ENCODE measurements at regions not wholly inside any gene's neighbourhood (a gene's known extent, or its start where the extent isn't known, plus 50 kb on each side); places are given as distances from the start of the nearest gene placed in this dataset.

GRCh38 chr10:130720235-130720634 lies 584.0 kb downstream of the GLRX3 start:
- DNase-seq (ENCODE audit: low read depth) = no peak

GRCh38 chr10:130721971-130722370 lies 585.8 kb downstream of the GLRX3 start:
- DNase-seq (ENCODE audit: low read depth) = no peak

- DNase-seq (ENCODE audit: low read depth) = no peak
These were observed 587.5 kb downstream of the GLRX3 start for GRCh38 chr10:130723704-130724103.

GRCh38 chr10:130725474-130725970 lies 586.0 kb downstream of the TCERG1L start:
- no peak for DNase-seq (ENCODE audit: low read depth)

- no peak for DNase-seq (ENCODE audit: low read depth)
These were observed 584.4 kb downstream of the TCERG1L start for GRCh38 chr10:130726996-130727725.

- DNase-seq (ENCODE audit: low read depth) = no peak
These were observed 583.6 kb downstream of the TCERG1L start for GRCh38 chr10:130727766-130728490.

DNA sequence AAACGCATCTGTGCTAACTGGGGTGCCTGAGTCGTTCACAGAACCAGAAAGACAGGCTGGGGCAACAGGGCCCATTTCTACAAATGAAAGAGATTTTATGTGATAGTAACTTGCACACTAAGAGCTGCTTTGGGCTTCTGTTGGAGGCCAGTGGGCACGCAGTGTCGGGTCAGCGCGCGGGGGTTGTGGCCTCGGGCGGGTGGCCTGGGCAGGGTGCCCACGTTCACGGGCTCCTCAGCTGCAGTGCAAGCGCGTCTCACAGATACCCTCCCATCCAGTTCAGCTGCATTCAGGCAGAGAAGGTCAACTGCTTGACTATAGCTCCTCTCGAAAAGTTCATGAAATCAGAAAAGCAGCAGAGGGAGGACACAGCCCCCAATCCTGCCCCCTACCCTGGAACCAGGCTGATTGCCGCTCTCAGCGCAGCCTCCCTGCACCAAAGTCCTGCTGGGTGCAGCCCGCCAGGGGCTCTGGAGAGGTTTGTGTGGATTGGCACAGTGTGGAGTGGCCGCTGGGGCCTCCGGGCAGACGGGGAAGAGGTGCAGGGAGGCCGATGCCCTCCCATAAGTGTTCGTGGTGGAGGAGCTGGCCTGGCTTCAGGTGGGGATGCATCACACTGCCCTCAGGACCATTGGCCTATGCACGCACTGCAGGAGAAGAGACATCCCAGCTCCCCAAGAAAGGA lies 582.8 kb downstream of the TCERG1L start:
- no peak for DNase-seq (ENCODE audit: low read depth)

DNA sequence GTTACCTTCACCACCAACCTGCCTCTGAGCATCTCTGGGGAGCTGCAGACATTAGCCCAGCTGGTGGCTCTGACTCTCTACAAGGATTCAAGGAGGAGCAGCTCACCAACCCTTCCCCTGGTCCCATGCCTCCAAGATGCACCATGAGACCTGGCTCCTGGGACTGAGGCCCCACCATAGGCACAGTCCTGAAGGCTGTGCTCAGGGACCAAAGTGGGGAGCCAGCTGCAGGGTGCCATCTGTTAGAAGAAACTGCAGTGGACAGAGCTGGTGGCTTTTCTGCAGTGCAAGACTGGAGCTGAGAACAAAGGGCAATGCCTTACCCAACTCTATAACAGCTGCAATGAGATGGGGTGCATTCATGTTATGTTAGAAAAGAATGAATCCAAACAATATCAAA lies 581.6 kb downstream of the TCERG1L start:
- no peak for DNase-seq (ENCODE audit: low read depth)

DNA sequence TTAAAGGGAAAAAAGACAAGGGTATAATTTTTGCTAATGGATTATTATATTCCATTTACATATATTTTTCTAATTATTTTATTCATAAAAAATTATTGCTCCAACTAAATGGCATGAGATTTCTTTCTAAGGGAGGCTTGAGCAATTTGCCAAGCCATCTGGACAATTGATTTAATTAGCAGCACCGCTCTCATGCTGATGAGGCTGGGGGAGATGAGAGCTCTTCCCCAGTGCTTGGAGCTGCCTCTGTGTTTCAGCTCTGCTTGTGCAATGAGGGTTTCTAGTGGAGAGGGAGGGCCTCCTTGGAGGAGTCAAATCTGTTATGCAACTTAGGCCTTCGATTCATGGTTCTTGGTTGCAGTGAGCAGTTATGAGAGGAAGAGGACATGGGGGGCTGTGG lies 574.3 kb downstream of the TCERG1L start:
- no peak for DNase-seq (ENCODE audit: low read depth)

- DNase-seq (ENCODE audit: low read depth) = no peak
These were observed 573.9 kb downstream of the TCERG1L start for GRCh38 chr10:130737621-130738020.

DNA sequence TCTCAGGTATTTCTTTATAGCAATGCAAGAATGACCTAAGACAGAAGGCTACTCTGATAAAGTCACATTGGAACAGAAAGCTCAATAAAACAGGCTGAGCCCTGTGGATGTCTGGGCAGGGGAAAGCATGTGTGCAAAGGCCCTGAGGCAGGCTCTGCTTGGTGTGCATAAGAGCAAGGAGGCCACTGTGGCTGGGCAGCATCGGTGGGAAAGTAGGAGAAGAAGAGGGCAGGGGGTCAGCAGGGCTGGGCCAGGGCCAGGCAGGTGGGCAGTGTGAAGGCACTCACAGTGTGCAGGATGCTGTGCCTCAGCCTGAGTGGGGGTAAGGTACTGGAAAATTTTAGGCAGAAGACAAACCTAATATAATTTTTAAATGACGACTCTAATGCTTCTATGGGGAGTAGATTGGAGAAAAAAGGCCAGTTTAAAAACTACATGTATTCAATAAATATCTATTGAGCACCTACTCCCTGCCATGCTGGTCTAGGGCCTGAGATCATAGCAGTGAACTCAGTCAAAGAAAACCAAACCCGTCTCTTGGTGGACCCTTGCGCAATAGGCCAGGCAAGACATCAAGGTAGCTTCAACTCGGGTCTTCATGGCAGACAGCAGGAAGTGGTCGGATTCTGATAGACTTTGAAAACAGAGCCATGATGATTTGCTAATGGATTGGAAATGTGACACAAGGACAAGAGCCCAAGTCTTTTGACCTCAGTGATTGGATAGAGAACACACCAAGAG lies 572.3 kb downstream of the TCERG1L start:
- DNase-seq (ENCODE audit: low read depth) = no peak

DNA sequence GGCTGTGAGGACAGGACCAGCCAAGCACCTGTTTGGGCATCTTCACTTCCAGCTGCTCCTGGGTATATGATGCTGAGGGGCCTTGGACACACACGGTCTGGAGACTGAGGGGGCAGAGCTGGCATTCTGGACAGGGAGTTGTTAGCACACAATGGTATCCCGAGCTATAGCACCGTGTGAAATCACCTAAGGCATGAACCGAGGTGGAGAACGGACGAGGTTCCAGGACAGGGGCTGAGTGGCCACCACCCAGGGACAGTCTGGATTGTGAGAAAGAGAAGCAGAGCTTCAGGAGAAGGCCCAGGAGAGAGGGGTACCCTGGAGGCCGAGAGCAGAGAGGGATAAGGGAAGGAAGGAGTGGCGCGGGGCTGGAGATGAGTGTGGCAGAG lies 571.8 kb downstream of the TCERG1L start:
- no peak for DNase-seq (ENCODE audit: low read depth)

DNA sequence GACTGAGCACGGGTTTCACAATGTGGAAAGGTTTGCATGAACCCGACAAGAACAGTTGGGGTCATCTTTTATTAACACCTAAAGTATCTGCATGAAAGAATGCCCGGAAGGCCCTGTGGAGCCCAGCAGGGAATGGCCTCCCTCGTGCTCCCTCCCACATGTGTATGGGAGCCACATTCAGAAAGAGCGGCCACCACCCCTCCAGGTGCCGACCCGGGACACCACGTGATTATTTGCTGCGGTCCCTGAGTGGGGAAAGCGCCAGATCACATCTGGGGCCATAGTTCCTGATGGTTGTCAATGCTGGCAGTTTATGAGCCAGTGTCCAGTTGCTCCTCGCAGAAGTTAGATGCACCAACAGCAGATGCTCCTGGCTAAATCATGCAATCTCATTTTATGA lies 571.4 kb downstream of the TCERG1L start:
- DNase-seq (ENCODE audit: low read depth) = no peak

DNA sequence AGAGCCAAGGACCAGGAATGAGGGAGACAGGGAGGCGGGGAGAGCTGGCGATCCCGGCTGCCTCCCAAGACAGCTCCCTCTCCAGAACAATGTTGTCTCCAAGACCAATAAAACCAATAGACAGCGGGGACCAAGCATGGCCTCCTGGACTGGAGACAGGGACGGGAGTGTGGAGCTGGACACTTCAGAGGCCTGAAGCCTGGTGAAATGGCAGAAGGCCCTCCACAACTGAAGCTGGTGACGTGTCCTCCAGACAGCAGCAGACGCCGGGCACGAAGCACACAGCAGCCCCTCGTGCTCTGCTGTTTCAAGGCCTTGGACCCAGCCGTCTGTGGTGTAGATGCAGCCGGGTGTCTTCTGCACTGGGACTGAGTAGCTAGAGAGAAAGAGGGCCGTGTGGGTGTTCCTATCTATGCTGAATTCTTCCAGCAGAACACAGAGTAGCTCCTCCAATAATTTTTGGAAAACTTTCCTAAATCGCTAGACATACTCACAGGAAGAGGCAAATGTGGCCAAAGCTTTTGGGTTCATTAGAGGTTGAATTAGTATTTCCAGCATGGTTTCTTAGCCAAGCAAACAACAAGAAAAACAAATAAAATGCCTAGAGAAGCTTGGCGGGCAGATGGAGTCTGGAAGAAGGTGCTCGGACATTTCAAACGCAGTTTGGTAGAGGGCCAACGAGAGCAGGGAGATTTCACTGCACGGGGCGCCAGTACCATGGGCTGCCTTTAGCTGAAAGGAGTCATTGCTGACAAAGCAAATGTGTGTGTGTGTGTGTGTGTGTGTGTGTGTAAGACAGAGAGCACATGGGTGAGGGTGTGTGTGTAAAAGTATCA lies 570.4 kb downstream of the TCERG1L start:
- no peak for DNase-seq (ENCODE audit: low read depth)

- no peak for DNase-seq (ENCODE audit: low read depth)
These were observed 569.3 kb downstream of the TCERG1L start for GRCh38 chr10:130741901-130742855.

DNA sequence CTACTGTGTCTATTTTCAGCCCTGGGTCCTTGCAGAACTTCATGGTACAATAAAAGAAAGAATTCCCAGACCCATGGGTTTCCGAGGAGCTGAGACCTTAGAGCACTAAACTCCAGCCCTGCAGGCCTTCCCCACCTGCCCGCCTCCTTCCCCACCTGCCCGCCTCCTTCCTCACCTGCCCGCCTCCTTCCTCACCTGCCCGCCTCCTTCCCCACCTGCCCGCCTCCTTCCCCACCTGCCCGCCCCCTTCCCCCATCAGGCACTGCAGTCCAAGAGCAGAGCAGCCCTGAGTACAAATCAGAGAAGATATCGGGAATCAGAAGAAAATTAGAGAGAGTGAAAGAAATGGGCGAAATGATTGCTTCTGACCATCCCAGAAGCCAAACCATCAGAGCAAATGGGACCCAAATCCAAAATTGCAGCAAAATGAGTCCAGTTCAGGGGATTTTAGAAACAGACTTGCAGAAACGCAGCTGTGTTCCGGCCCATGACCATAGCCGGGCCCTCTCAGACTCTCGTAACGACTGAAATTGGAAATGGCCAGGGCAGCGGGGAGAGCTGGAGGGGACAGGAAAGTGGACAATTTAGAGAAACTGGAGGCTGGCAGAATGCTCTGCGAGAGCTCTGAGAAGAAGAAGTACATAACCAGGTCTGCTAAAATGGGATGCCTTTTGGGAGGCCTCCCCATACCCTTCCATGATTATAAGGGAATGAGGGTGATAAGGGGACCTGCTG lies 568.4 kb downstream of the TCERG1L start:
- DNase-seq (ENCODE audit: low read depth) = no peak

- no peak for DNase-seq (ENCODE audit: low read depth)
These were observed 567.7 kb downstream of the TCERG1L start for GRCh38 chr10:130743751-130744271.

DNA sequence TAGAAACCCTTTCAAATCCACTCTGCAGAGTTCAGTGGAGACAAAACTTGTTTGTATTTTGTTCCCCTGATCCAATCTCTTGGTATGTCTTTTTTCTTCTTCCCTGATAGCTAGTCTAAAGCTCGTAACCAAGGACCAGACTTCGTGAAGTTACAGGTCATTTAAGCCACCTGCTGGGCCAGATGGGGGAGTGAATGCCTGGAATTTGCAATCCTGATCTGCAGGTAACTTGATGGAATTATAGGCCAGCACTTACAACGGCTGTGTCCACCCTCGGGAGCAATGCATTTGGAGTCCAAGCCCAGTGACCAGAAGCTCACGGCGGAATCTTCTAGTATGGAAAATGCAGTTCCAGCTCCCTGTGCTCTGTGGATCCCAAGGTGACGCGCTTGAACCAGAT lies 566.9 kb downstream of the TCERG1L start:
- DNase-seq (ENCODE audit: low read depth) = no peak

GRCh38 chr10:130745251-130745650 lies 566.3 kb downstream of the TCERG1L start:
- DNase-seq (ENCODE audit: low read depth) = no peak

Data from stromal cell of bone marrow (primary cell).